ENCODE measurements at regions not wholly inside any gene's neighbourhood (a gene's known extent, or its start where the extent isn't known, plus 50 kb on each side); places are given as distances from the start of the nearest gene placed in this dataset.

DNA sequence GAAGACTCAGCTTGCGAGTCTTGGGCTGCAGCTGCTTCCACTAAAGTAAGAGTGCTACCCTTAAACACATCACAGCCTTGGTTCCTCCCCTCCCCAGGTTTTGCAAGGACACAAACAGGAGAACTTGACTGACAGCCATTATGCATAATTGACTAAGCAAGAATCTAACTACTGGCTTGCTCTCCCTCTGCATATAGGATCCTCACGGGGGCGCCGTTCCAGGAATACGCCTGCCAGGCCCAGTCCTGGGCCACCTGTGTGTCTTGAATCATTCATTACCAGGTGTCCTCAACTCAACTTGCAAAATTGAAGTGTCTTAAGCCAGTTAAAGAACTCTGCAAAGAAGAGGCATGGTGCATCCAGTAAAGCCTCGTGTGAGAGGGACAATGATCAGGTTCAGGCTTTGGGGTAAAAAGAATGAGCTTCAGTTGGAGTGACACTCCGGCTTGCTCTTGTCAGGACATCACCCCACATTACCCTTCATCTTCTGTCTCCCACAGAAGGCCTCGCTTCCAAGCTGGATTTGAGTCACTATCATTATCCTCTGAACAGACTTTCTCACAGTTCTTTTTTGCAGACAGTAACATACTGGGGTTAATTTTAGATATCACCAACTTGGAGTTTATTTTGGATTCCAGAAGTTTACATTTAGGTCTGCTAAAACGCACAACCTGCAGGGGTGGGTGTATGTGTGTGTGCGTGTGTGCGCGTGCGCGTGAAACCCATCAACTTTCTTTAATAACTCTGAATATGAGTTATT lies 273.5 kb upstream of the HS3ST1 start:
- Histone ChIP-seq H3K4me3 (ENCODE audit: low read depth, low read length, poor library complexity, severe bottlenecking) (no peak overlapping the region), H3K4me1 (ENCODE audit: insufficient read depth, low read length, poor library complexity, severe bottlenecking) (no peaks in the 10 kb centered on the region), H3K27me3 (replicated peaks; ENCODE audit: insufficient read depth, low read depth, low read length, poor library complexity) (no peaks in the 10 kb centered on the region), H3K36me3 (ENCODE audit: insufficient read depth, low read length, poor library complexity, severe bottlenecking) (no peaks in the 10 kb centered on the region), H3K27ac (ENCODE audit: low read depth, low read length, poor library complexity, severe bottlenecking) (no peak overlapping the region), H3K9me3 (ENCODE audit: low read depth, low read length, poor library complexity, severe bottlenecking) (peaks cover 22% of the 10 kb centered on the region)
- TF ChIP-seq EZH2 (IDR thresholded peaks at IDR 0.05; ENCODE audit: borderline replicate concordance, low read depth, low read length, poor library complexity, severe bottlenecking) = no peak
- TF ChIP-seq, protein P1, sequence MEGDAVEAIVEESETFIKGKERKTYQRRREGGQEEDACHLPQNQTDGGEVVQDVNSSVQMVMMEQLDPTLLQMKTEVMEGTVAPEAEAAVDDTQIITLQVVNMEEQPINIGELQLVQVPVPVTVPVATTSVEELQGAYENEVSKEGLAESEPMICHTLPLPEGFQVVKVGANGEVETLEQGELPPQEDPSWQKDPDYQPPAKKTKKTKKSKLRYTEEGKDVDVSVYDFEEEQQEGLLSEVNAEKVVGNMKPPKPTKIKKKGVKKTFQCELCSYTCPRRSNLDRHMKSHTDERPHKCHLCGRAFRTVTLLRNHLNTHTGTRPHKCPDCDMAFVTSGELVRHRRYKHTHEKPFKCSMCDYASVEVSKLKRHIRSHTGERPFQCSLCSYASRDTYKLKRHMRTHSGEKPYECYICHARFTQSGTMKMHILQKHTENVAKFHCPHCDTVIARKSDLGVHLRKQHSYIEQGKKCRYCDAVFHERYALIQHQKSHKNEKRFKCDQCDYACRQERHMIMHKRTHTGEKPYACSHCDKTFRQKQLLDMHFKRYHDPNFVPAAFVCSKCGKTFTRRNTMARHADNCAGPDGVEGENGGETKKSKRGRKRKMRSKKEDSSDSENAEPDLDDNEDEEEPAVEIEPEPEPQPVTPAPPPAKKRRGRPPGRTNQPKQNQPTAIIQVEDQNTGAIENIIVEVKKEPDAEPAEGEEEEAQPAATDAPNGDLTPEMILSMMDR (conservative IDR thresholded peaks at IDR 0.05; ENCODE audit: low read depth, low read length) = no peak
- no peak for DNase-seq (ENCODE audit: low spot score)
- intact Hi-C loops (cut with micrococcal nuclease; ENCODE audit: unreplicated experiment) = no loop called here
- ChIA-PET POLR2A (ENCODE audit: low non-redundant PET) (no interaction called here), CTCF (no interaction called here)
- no TSS peak for BruUV-seq (replicated peaks)

DNA sequence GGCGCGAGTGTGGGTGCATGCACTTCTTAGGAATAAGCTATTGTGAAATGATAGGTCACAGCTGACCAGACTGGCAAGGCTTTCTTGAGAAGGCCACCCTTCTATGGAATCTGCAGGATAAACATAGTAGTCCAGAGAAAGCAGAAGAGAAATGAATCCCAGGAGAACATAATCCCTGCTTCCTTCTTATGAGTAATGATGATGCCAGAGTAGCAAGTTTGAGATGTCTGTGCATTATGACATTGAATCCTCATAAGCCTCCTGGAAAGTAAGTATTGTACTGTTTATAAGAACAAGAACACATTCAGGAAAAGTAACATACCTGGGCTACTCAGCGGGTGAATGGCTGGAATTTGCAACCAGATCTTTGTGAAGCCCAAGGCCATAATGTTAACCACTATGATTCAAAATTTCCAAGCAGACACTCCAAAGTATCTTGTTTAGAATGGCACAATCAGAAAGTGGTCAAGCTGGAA lies 272.1 kb upstream of the HS3ST1 start:
- no peak for TF ChIP-seq EZH2 (IDR thresholded peaks at IDR 0.05; ENCODE audit: borderline replicate concordance, low read depth, low read length, poor library complexity, severe bottlenecking)
- intact Hi-C loops (cut with micrococcal nuclease; ENCODE audit: unreplicated experiment) = no loop called here
- Histone ChIP-seq H3K27ac (ENCODE audit: low read depth, low read length, poor library complexity, severe bottlenecking) (no peak overlapping the region), H3K9me3 (ENCODE audit: low read depth, low read length, poor library complexity, severe bottlenecking) (peaks cover 22% of the 10 kb centered on the region), H3K36me3 (ENCODE audit: insufficient read depth, low read length, poor library complexity, severe bottlenecking) (no peaks in the 10 kb centered on the region), H3K27me3 (replicated peaks; ENCODE audit: insufficient read depth, low read depth, low read length, poor library complexity) (no peaks in the 10 kb centered on the region), H3K4me1 (ENCODE audit: insufficient read depth, low read length, poor library complexity, severe bottlenecking) (no peaks in the 10 kb centered on the region), H3K4me3 (ENCODE audit: low read depth, low read length, poor library complexity, severe bottlenecking) (no peak overlapping the region)
- no TSS peak for BruUV-seq (replicated peaks)
- DNase-seq (ENCODE audit: low spot score) = no peak
- ChIA-PET CTCF (no interaction called here), POLR2A (ENCODE audit: low non-redundant PET) (no interaction called here)

DNA sequence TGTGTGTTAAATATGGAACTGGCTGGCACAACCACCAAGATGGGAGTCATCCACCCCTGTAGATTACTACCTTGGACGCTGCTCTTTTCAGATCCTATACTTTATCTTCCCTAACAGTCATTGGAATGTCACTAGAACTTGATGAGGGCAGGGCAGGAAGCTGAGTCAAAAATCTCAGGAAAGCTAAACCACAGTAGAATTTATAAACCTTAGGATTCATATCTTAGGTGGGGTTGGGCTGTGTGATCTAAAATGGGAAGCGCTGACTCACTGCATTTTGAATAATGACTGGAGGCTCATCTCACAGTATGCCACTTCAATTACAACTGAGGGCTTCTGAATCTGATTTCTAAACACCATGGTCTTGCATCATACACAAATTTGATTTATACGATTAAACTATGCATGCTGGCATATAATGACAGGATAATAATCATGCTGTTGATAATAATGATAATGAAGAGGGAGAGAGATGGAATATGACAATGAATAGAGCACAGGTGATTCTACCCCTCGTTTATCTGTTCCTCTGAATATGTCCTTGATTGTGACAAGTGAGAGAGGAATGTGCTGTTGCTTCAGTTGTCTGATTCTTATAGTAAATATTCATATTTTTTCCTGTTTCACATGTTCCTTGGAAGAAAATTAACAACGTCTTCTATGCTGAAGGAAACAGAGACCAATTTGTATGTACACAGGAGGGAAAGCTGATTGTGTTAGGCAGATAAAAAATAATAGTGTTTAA lies 270.3 kb upstream of the HS3ST1 start:
- no peak overlapping the region for H3K4me3 ChIP-seq (ENCODE audit: low read depth, low read length, poor library complexity, severe bottlenecking)
- BruUV-seq (replicated peaks) = no TSS peak
- no peaks in the 10 kb centered on the region for H3K36me3 ChIP-seq (ENCODE audit: insufficient read depth, low read length, poor library complexity, severe bottlenecking)
- ChIA-PET CTCF (no interaction called here), POLR2A (ENCODE audit: low non-redundant PET) (no interaction called here)
- H3K27me3 ChIP-seq (replicated peaks; ENCODE audit: insufficient read depth, low read depth, low read length, poor library complexity) = no peaks in the 10 kb centered on the region
- TF ChIP-seq EZH2 (IDR thresholded peaks at IDR 0.05; ENCODE audit: borderline replicate concordance, low read depth, low read length, poor library complexity, severe bottlenecking) = no peak
- TF ChIP-seq, protein P1 (conservative IDR thresholded peaks at IDR 0.05; ENCODE audit: low read depth, low read length) = no peak
- H3K9me3 ChIP-seq (ENCODE audit: low read depth, low read length, poor library complexity, severe bottlenecking) = peaks cover 18% of the 10 kb centered on the region
- DNase-seq (ENCODE audit: low spot score) = no peak
- H3K27ac ChIP-seq (ENCODE audit: low read depth, low read length, poor library complexity, severe bottlenecking) = no peak overlapping the region
- intact Hi-C loops (cut with micrococcal nuclease; ENCODE audit: unreplicated experiment) = no loop called here
- no peaks in the 10 kb centered on the region for H3K4me1 ChIP-seq (ENCODE audit: insufficient read depth, low read length, poor library complexity, severe bottlenecking)

Measured in A673 (cell line).